Neutrophil (primary cell): ENCODE measurements at regions not wholly inside any gene's neighbourhood (a gene's known extent, or its start where the extent isn't known, plus 50 kb on each side); places are given as distances from the start of the nearest gene placed in this dataset.

Source experiments
- H3K27ac ChIP-seq: fragments of 200-600 bp; sonication (generic); 2 replicates; pipeline ENCODE4 v1.5.1; 2016; ENCODE audit warnings: mild to moderate bottlenecking, moderate library complexity
- H3K27me3 ChIP-seq: fragments of 200-600 bp; sonication (generic); 2 replicates; pipeline ENCODE4 v1.6.0; 2016; ENCODE audit warnings: mild to moderate bottlenecking
- H3K36me3 ChIP-seq: fragments of 200-600 bp; sonication (generic); 2 replicates; pipeline ENCODE4 v1.5.1; 2017
- H3K4me1 ChIP-seq, 2 experiments: fragments of 200-600 bp in 1 of 2; sonication (generic) in 1 of 2; 1 replicate in 1 of 2; 2 replicates in 1 of 2; pipeline versions ENCODE4 v1.5.1 to v1.6.1; 2013 to 2016; ENCODE audit warnings: low read depth in 1 of 2, low read length in 1 of 2, mild to moderate bottlenecking in 1 of 2, moderate library complexity in 1 of 2; ENCODE audit not compliant: control insufficient read depth in 1 of 2, insufficient read depth in 1 of 2
- H3K4me3 ChIP-seq, 2 experiments: fragments of 200-600 bp in 1 of 2; sonication (generic) in 1 of 2; 1 replicate in 1 of 2; 2 replicates in 1 of 2; pipeline ENCODE4 v1.5.1; 2013 to 2016; ENCODE audit warnings: low read depth in 1 of 2, low read length in 1 of 2, mild to moderate bottlenecking in 1 of 2, moderate library complexity in 1 of 2
- H3K9me3 ChIP-seq: fragments of 200-600 bp; sonication (generic); 2 replicates; pipeline ENCODE4 v1.5.1; 2016
- TF ChIP-seq, protein P1 (sequence below): fragments of 200-600 bp; sonication (generic); IDR thresholded peaks from 2 replicates; pipeline ENCODE4 v1.5.1; 2016; ENCODE audit warnings: antibody characterized with exemption

- TF ChIP-seq, protein P1, sequence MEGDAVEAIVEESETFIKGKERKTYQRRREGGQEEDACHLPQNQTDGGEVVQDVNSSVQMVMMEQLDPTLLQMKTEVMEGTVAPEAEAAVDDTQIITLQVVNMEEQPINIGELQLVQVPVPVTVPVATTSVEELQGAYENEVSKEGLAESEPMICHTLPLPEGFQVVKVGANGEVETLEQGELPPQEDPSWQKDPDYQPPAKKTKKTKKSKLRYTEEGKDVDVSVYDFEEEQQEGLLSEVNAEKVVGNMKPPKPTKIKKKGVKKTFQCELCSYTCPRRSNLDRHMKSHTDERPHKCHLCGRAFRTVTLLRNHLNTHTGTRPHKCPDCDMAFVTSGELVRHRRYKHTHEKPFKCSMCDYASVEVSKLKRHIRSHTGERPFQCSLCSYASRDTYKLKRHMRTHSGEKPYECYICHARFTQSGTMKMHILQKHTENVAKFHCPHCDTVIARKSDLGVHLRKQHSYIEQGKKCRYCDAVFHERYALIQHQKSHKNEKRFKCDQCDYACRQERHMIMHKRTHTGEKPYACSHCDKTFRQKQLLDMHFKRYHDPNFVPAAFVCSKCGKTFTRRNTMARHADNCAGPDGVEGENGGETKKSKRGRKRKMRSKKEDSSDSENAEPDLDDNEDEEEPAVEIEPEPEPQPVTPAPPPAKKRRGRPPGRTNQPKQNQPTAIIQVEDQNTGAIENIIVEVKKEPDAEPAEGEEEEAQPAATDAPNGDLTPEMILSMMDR, result no peak
- no peaks in the 10 kb centered on the region for H3K36me3 ChIP-seq
- H3K9me3 ChIP-seq, result no peaks in the 10 kb centered on the region
- H3K27me3 ChIP-seq, result no peaks in the 10 kb centered on the region
- H3K4me1 ChIP-seq, result no peaks in the 10 kb centered on the region
- no peak overlapping the region for H3K4me3 ChIP-seq
- no peak overlapping the region for H3K27ac ChIP-seq
Measured at GRCh38 chr5:133882846-133883245, 85.6 kb downstream of the C5orf15 start.

GRCh38 chr5:133882389-133882695 lies 86.1 kb downstream of the C5orf15 start:
- Histone ChIP-seq H3K4me1 (no peaks in the 10 kb centered on the region), H3K27me3 (no peaks in the 10 kb centered on the region), H3K4me3 (no peak overlapping the region), H3K36me3 (no peaks in the 10 kb centered on the region), H3K9me3 (no peaks in the 10 kb centered on the region), H3K27ac (no peak overlapping the region)
- TF ChIP-seq, protein P1, result no peak

- TF ChIP-seq, protein P1, result no peak
- Histone ChIP-seq H3K27me3 (no peaks in the 10 kb centered on the region), H3K27ac (no peak overlapping the region), H3K4me1 (no peaks in the 10 kb centered on the region), H3K4me3 (no peak overlapping the region), H3K36me3 (no peaks in the 10 kb centered on the region), H3K9me3 (no peaks in the 10 kb centered on the region)
Measured at GRCh38 chr5:133881576-133882388, 86.6 kb downstream of the C5orf15 start.

- Histone ChIP-seq H3K4me3 (no peak overlapping the region), H3K9me3 (no peaks in the 10 kb centered on the region), H3K27me3 (peaks cover 13% of the 10 kb centered on the region), H3K36me3 (no peaks in the 10 kb centered on the region), H3K27ac (no peak overlapping the region), H3K4me1 (no peaks in the 10 kb centered on the region)
- TF ChIP-seq, protein P1, result no peak
Measured at GRCh38 chr5:133878236-133878555, 90.2 kb downstream of the C5orf15 start.

DNA sequence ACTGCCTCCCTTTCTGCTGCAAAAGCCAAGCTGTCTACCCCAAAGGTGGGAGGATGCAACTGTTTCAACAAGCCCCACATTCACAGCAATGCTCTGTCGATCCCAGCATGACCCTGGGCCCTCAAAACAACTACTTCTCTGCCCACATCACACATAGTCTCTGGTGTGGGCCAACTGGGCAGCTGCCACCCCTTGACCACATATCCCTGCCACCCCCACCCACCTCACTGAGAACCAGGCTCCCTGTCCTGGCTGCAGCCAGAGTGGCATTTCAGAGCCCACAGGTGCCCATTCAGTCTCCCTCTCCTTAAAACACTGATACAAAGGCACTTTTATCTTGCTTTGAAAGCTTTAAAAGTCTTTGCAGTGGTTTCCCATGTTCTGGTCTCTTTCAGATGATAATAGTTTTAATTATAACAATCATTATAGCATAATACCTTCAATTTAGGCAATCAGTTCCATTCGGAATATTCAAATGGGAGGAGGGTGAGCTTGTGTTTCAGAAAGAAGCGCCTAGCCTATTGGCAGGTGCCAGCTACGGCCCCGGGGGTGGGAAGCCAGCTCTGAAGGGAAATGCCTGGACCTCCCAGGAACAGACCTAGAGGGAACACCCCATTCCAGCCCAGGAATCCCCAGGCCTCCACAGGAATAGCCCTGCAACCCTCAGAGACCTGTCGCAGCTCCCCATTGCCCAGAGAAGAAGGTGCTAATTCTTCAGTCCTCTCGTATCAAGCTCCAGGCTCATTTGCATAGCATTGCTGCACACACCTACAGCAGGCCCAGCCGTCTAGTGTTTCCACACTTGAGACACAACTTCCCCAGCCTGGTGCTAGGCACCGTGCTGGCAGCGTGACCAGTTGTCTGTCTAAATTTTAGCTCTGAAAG lies 90.8 kb downstream of the C5orf15 start:
- Histone ChIP-seq H3K4me1 (no peaks in the 10 kb centered on the region), H3K27ac (no peak overlapping the region), H3K27me3 (peaks cover 17% of the 10 kb centered on the region), H3K4me3 (no peak overlapping the region), H3K36me3 (no peaks in the 10 kb centered on the region), H3K9me3 (no peaks in the 10 kb centered on the region)
- TF ChIP-seq, protein P1, result no peak
